Mucosa of descending colon (tissue), 3 donors: ENCODE measurements at regions not wholly inside any gene's neighbourhood (a gene's known extent, or its start where the extent isn't known, plus 50 kb on each side); places are given as distances from the start of the nearest gene placed in this dataset.
A peak's percentile ranks its signal among the peaks of the same experiment; 100 is the strongest.

ENCODE experiments used
- ATAC-seq: fragments of 200-7000 bp; cut with Tn5 transposase; one replicate; pipeline ENCODE4 v1.9.1; 2020; ENCODE audit warnings: mild to moderate bottlenecking, moderate library complexity
- DNase-seq, 3 donors: peaks; one replicate each; pipeline ENCODE4 v3.0.0-alpha.2; 2020
- H3K36me3 ChIP-seq: fragments of 200-600 bp; one replicate; pipeline ENCODE4 v1.8.0; 2021; ENCODE audit warnings: low read depth, mild to moderate bottlenecking
- H3K4me1 ChIP-seq: fragments of 200-600 bp; one replicate; pipeline ENCODE4 v1.8.0; 2021; ENCODE audit warnings: low read depth, mild to moderate bottlenecking
- H3K4me3 ChIP-seq: fragments of 200-600 bp; one replicate; pipeline ENCODE4 v1.8.0; 2021; ENCODE audit warnings: mild to moderate bottlenecking
- H3K9me3 ChIP-seq: fragments of 200-600 bp; one replicate; pipeline ENCODE4 v1.8.0; 2021; ENCODE audit warnings: mild to moderate bottlenecking
- intact Hi-C, 2 donors: fragments of 100-400 bp; cut with DNase I in 1 of 2; cut with micrococcal nuclease in 1 of 2; formaldehyde crosslinking; loops; one replicate each; pipeline versions ENCODE4 v1.11.0 to v1.11.1; 2022; cut with DNase I, micrococcal nuclease
- TF ChIP-seq, protein P1 (sequence below): fragments of 200-600 bp; IDR thresholded peaks from one replicate; pipeline ENCODE4 v1.8.0; 2022; ENCODE audit warnings: antibody characterized with exemption, mild to moderate bottlenecking
- donor health status: DM: no; HTN: no; CAD: no; lungs with moderate emphysema.
- donor health status: DM: no; HTN: no; CAD: no.
- donor health status: DM: no; HTN: yes; CAD: no.

DNA sequence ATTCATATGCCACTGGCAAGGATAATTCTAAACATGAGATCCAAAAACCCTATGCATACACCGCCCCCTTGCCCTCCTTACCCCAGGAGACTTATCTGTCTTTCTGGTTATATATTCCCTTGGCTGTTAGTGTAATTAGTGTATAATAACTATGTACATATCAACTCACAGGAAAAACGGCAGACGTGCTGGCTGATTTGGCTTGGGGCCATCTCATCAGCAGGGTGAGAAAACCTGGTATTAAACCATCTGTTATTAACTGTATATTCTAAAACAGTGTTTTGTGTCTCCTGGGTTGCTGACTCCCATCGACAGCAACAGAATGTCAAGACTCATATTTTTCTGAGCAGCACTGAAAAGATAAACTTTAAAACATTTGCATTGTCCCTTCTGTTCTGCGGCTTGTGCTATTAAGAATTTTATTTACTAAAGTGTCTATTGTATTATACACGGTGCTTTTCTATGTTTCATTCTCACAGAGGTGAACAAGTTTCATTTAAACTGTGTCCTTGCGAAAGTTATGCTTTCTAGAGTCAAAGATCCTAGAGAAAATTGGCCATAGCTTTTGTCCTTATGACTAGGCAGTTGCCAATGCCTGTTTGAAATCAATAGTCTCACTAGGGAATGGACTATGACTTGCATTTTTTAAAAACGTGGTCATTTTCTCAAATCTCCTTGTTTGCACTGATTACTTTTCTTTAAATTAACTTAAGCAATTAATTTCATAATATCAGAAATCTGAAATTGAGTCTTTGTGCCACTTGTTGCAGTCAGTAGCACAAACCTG is 211.5 kb upstream of the MID1 start:
- DNase-seq = peak in 2 of 3 donors; percentile 16 to 25
- peak; percentile 21 for ATAC-seq
- intact Hi-C loops = no loop called here

DNA sequence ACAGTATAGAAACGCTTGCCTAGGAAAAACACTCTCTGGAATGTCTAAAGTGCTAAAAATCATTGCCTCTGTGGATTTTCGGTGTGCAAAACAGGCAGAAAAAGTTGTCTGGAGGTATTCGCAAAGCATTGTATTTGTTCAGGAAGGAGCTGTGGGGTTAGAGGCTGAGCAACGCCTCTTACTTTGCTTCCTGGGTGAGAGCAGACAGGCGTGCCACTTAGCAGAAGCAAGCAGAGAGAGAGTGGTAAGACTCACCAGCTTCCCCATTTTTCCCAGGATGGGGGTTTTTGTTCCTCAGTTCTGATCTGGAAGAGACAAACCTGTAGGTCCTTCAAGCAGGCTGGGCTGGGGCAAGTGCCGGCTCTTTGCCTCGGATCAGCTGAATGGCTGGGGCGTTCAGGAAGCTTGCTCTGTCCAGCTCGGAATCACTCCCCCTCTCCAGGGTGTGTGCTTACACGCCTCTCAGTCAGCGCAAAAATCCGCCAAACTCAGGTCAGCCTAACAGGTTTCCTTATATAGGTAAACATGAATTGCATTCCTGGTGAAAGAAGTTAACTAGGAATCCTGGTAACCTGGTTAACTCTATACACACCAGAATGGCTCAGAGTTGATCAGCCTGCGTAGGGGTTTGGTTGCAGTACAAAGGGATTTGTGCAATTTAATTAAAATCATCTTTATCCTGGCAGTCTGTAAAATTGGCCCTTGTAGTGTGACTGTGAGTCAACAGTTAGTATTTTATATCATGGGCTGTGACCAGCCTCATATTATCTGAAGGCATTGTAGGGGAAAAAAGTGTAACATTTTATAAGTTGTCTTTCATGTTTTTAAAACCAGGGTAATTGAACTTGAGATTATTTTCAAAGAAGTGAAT is 213.1 kb upstream of the MID1 start:
- intact Hi-C loops = no loop called here
- no peaks in the 10 kb centered on the region for H3K36me3 ChIP-seq
- H3K4me1 ChIP-seq = no peaks in the 10 kb centered on the region
- DNase-seq (peak; percentile 62 to 74 (median 68)), ATAC-seq (peak; percentile 92)
- H3K9me3 ChIP-seq = no peaks in the 10 kb centered on the region
- H3K4me3 ChIP-seq = no peak overlapping the region
- TF ChIP-seq, protein P1, sequence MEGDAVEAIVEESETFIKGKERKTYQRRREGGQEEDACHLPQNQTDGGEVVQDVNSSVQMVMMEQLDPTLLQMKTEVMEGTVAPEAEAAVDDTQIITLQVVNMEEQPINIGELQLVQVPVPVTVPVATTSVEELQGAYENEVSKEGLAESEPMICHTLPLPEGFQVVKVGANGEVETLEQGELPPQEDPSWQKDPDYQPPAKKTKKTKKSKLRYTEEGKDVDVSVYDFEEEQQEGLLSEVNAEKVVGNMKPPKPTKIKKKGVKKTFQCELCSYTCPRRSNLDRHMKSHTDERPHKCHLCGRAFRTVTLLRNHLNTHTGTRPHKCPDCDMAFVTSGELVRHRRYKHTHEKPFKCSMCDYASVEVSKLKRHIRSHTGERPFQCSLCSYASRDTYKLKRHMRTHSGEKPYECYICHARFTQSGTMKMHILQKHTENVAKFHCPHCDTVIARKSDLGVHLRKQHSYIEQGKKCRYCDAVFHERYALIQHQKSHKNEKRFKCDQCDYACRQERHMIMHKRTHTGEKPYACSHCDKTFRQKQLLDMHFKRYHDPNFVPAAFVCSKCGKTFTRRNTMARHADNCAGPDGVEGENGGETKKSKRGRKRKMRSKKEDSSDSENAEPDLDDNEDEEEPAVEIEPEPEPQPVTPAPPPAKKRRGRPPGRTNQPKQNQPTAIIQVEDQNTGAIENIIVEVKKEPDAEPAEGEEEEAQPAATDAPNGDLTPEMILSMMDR = no peak

More for the DNA sequence above, 211.5 kb upstream of the MID1 start:
- H3K9me3 ChIP-seq = no peaks in the 10 kb centered on the region
- H3K4me1 ChIP-seq = no peaks in the 10 kb centered on the region
- TF ChIP-seq, protein P1 = no peak
- H3K4me3 ChIP-seq = no peak overlapping the region
- H3K36me3 ChIP-seq = no peaks in the 10 kb centered on the region

DNA sequence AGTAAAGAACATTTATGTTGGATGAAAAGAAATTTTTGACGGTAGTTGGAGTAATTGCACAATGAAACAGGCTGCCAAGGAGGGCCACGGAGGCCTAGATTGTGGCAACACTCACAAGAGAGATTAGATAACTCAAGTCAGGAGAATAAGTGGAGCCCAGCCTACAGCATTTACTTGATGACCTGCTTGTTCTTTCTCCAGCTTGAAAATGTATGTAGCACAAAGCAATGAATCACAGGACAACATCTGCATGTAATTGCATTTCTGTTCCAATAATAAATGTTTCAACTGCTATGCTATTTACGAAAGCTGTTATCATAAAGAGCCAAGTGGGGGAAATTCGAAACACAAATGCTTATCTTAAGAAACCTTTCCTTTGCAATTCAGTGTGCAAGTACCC is 221.2 kb upstream of the MID1 start:
- intact Hi-C loops = no loop called here
- no peaks in the 10 kb centered on the region for H3K9me3 ChIP-seq
- DNase-seq (no peak), ATAC-seq (no peak)
- TF ChIP-seq, protein P1 = no peak
- H3K4me3 ChIP-seq = no peak overlapping the region
- no peaks in the 10 kb centered on the region for H3K36me3 ChIP-seq
- no peaks in the 10 kb centered on the region for H3K4me1 ChIP-seq

DNA sequence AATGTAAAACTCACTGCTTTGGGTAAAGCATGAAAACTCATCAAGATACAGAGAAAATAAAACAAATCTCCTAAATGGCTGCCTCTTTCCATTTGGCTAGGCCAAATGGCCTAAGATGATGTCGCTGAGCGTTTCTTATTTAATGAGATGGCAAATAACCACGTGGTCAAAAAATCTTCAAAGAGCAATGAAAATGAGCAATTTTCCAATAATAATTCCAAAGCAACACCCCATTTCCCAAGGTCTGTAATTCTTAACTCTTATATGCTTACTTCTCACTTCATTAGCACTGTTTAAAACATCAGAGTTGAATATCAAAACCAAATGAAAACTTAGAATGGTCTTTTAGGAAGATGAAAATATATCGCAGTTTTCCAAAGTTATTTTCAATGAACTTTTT is 222.3 kb upstream of the MID1 start:
- TF ChIP-seq, protein P1 = no peak
- ATAC-seq (no peak), DNase-seq (no peak)
- Histone ChIP-seq H3K36me3 (no peaks in the 10 kb centered on the region), H3K4me3 (no peak overlapping the region), H3K9me3 (no peaks in the 10 kb centered on the region), H3K4me1 (no peaks in the 10 kb centered on the region)
- intact Hi-C loops = no loop called here

DNA sequence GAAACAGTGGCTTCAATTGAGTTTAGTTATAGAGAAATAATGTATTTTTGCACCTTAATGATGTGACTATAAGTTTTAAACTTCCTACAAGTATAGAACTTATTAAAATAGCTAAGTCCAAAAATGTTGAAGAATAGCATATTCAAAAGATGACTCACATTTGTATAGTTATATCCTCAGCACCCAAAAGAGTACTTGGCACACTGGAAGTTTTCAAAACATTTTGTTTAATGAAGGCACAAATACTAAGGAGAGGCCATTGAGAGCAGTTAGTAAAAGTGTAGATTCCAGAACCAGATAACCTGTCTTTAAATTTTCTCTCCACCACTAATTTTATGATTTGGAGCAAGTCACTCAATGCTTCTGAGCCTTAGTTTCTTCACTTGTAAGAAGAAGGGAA is 226.9 kb upstream of the MID1 start:
- TF ChIP-seq, protein P1 = no peak
- no peaks in the 10 kb centered on the region for H3K4me1 ChIP-seq

More for the DNA sequence above, 226.9 kb upstream of the MID1 start:
- no peak for ATAC-seq
- H3K4me3 ChIP-seq = no peak overlapping the region
- no peaks in the 10 kb centered on the region for H3K9me3 ChIP-seq
- no peak for DNase-seq
- intact Hi-C loops = no loop called here
- H3K36me3 ChIP-seq = no peaks in the 10 kb centered on the region
